Stimulated activated naive CD8-positive, alpha-beta T cell treated with anti-CD3 and anti-CD28 coated beads, Interleukin-15, Interleukin-2, amounts not matched to agents 100 ng/mL and 50 ng/mL, for 24 hours (primary cell): ENCODE measurements at regions not wholly inside any gene's neighbourhood (a gene's known extent, or its start where the extent isn't known, plus 50 kb on each side); places are given as distances from the start of the nearest gene placed in this dataset.

Experiments
- H3K27ac Mint-ChIP-seq: one replicate; pipeline ENCODE4 v1.8.0; 2021; ENCODE audit warnings: mild to moderate bottlenecking, mixed read lengths
- H3K27me3 Mint-ChIP-seq: one replicate; pipeline ENCODE4 v1.8.0; 2021; ENCODE audit warnings: mixed read lengths
- H3K36me3 Mint-ChIP-seq: one replicate; pipeline ENCODE4 v1.8.0; 2021; ENCODE audit warnings: low read depth, mixed read lengths
- H3K4me1 Mint-ChIP-seq: one replicate; pipeline ENCODE4 v1.8.0; 2021; ENCODE audit warnings: low read depth, mixed read lengths
- H3K4me3 Mint-ChIP-seq: one replicate; pipeline ENCODE4 v1.8.0; 2021; ENCODE audit warnings: mild to moderate bottlenecking, mixed read lengths
- H3K9me3 Mint-ChIP-seq: one replicate; pipeline ENCODE4 v1.8.0; 2021; ENCODE audit warnings: mixed read lengths

DNA sequence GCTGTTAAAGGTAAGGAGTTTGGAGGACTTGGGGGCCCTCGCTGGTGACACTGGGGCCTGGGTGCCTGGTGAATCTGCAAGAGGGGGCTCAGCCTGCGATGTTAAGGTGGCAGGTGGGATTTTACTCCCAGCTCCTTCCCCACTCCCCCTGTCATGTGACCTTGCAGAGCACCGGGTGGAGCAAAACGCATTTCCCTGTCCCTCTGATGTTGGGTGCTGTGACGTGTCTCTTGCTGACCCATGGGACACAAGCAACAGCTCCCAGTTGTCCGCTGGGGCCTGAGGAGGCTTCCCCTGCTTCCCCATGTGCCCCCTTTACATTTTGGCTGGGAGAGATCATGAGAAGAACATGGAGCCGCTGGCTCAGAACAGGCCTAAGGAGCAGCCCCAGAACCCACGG, 319.0 kb downstream of the MATN1 start:
- H3K4me3 Mint-ChIP-seq: no peak overlapping the region
- no peaks in the 10 kb centered on the region for H3K4me1 Mint-ChIP-seq
- H3K27ac Mint-ChIP-seq: no peak overlapping the region
- no peaks in the 10 kb centered on the region for H3K36me3 Mint-ChIP-seq
- peaks cover 6% of the 10 kb centered on the region for H3K27me3 Mint-ChIP-seq
- H3K9me3 Mint-ChIP-seq: no peaks in the 10 kb centered on the region

DNA sequence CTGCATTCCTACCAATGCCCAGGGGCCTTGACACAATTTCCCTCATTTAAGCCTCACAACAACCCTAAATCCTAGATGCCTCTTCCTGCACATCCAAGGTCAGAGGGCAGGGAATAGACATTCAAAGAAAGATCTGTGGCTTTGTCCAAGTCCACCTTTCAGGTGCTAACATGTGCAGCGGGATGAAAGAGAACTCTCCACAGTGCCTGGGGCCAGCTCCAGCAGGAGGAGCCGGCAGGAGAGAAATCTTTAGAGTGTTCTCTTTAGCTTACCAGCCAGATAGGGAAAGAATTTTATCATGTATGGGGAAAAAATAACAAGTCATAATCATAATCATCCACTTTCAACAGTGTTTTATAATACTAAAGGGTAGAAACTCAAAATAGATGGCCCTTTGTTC, 319.7 kb downstream of the MATN1 start:
- H3K27ac Mint-ChIP-seq: no peak overlapping the region
- H3K9me3 Mint-ChIP-seq: no peaks in the 10 kb centered on the region
- no peaks in the 10 kb centered on the region for H3K36me3 Mint-ChIP-seq
- H3K27me3 Mint-ChIP-seq: peaks cover 6% of the 10 kb centered on the region
- no peaks in the 10 kb centered on the region for H3K4me1 Mint-ChIP-seq
- no peak overlapping the region for H3K4me3 Mint-ChIP-seq

- Mint-ChIP-seq H3K36me3 (no peaks in the 10 kb centered on the region), H3K4me1 (no peaks in the 10 kb centered on the region), H3K27ac (no peak overlapping the region), H3K4me3 (no peak overlapping the region), H3K27me3 (peaks cover 6% of the 10 kb centered on the region), H3K9me3 (no peaks in the 10 kb centered on the region)
Measured at GRCh38 chr1:30403061-30403645, 320.2 kb downstream of the MATN1 start.

GRCh38 chr1:30402031-30402430, 321.4 kb downstream of the MATN1 start:
- Mint-ChIP-seq H3K27ac (no peak overlapping the region), H3K4me3 (no peak overlapping the region), H3K36me3 (no peaks in the 10 kb centered on the region), H3K4me1 (no peaks in the 10 kb centered on the region), H3K27me3 (peaks cover 6% of the 10 kb centered on the region), H3K9me3 (no peaks in the 10 kb centered on the region)

GRCh38 chr1:30400507-30400906, 322.9 kb downstream of the MATN1 start:
- no peak overlapping the region for H3K4me3 Mint-ChIP-seq
- no peak overlapping the region for H3K27ac Mint-ChIP-seq
- H3K36me3 Mint-ChIP-seq: no peaks in the 10 kb centered on the region
- peaks cover 6% of the 10 kb centered on the region for H3K27me3 Mint-ChIP-seq
- H3K9me3 Mint-ChIP-seq: no peaks in the 10 kb centered on the region
- no peaks in the 10 kb centered on the region for H3K4me1 Mint-ChIP-seq

DNA sequence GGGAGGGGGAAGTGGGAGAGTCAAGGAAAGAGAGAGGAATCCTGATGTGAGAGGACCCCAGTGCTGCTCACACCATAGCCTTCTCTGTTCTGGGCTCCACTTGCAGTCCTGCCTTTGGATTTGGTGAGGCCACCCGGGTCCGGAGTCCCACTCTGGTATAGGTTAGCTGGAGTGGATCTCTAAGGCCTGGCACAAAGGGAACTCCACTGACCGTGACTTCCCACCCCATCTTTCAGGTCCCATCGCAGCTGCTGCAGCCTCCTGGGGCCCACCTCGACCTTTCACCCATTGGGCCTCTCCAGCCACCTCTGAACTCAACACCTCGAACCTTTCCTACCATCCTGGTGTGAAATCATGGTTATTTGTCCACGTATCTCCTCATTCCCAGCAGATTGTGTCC, 324.4 kb downstream of the MATN1 start:
- no peaks in the 10 kb centered on the region for H3K36me3 Mint-ChIP-seq
- no peaks in the 10 kb centered on the region for H3K4me1 Mint-ChIP-seq
- no peak overlapping the region for H3K27ac Mint-ChIP-seq
- no peaks in the 10 kb centered on the region for H3K9me3 Mint-ChIP-seq
- no peak overlapping the region for H3K4me3 Mint-ChIP-seq
- H3K27me3 Mint-ChIP-seq: peaks cover 6% of the 10 kb centered on the region

DNA sequence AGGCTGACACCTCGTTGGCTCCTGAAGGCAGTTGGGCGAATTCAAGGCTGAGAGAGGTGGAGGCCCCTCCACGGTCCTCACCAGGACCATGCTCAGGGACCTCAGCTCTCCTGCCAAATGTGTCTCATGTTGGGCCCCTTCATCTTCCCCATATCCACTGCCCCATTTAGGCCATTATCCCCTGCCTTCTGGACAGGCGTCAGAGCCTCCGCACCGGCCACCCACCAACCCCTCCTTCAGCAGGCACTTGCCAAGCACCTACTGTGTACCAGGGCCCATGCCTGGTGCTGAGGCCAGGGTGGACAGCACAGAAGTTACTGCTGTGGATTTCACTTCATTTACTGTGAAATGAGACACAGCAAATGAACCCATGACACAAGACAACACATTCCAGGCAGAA, 325.8 kb downstream of the MATN1 start:
- Mint-ChIP-seq H3K27me3 (peaks cover 12% of the 10 kb centered on the region), H3K27ac (no peak overlapping the region), H3K9me3 (no peaks in the 10 kb centered on the region), H3K4me1 (no peaks in the 10 kb centered on the region), H3K4me3 (no peak overlapping the region), H3K36me3 (no peaks in the 10 kb centered on the region)

GRCh38 chr1:30395631-30396030, 327.8 kb downstream of the MATN1 start:
- H3K9me3 Mint-ChIP-seq: no peaks in the 10 kb centered on the region
- H3K4me3 Mint-ChIP-seq: no peak overlapping the region
- no peaks in the 10 kb centered on the region for H3K36me3 Mint-ChIP-seq
- H3K27ac Mint-ChIP-seq: no peak overlapping the region
- H3K27me3 Mint-ChIP-seq: peaks cover 24% of the 10 kb centered on the region
- H3K4me1 Mint-ChIP-seq: no peaks in the 10 kb centered on the region

GRCh38 chr1:30388386-30388785, 335.0 kb downstream of the MATN1 start:
- no peaks in the 10 kb centered on the region for H3K9me3 Mint-ChIP-seq
- peaks cover 33% of the 10 kb centered on the region for H3K27me3 Mint-ChIP-seq
- H3K4me3 Mint-ChIP-seq: no peak overlapping the region
- H3K4me1 Mint-ChIP-seq: no peaks in the 10 kb centered on the region
- no peak overlapping the region for H3K27ac Mint-ChIP-seq
- no peaks in the 10 kb centered on the region for H3K36me3 Mint-ChIP-seq

DNA sequence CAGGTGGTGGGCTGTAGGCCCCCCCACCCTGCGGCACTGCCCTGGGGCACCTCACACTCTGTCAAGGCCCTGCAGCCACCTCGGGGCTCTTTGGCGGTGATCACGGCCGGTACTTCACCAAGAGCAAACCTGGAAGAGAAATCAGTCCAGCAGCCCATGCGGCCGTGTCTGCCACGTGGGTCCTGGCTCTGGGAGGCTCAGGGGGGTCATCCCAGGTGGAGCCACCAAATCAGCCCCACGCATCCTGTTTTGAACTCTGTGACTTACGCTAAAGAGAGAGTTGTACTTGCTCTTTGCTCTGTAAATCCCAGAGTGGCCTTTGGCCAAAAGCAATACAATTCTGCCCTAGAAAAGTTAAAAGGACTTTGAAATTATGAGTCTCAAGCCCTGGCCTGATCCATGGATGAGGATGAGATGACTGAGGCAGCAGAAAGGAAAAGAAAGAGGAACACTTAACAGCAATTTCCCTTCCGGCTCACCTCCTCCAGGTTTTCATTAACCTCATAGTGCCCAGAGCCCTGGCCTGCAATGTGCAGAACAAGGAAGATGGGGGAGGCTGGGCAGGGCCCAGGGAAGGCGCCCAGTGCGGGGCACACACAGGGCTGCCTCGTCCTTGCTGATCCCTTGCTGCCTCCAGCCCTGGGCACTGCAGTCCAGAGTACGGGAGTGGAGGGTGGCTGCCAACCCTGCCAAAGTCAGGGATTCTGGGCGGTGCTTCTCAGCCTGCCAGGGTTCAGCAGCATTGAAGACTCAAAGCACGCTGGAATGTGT, 337.0 kb downstream of the MATN1 start:
- Mint-ChIP-seq H3K36me3 (no peaks in the 10 kb centered on the region), H3K27ac (no peak overlapping the region), H3K4me3 (no peak overlapping the region), H3K27me3 (peaks cover 24% of the 10 kb centered on the region), H3K4me1 (no peaks in the 10 kb centered on the region), H3K9me3 (no peaks in the 10 kb centered on the region)

- no peak overlapping the region for H3K27ac Mint-ChIP-seq
- H3K4me1 Mint-ChIP-seq: no peaks in the 10 kb centered on the region
- H3K9me3 Mint-ChIP-seq: no peaks in the 10 kb centered on the region
- peaks cover 20% of the 10 kb centered on the region for H3K27me3 Mint-ChIP-seq
- no peaks in the 10 kb centered on the region for H3K36me3 Mint-ChIP-seq
- no peak overlapping the region for H3K4me3 Mint-ChIP-seq
Measured at GRCh38 chr1:30385246-30385995, 338.0 kb downstream of the MATN1 start.

DNA sequence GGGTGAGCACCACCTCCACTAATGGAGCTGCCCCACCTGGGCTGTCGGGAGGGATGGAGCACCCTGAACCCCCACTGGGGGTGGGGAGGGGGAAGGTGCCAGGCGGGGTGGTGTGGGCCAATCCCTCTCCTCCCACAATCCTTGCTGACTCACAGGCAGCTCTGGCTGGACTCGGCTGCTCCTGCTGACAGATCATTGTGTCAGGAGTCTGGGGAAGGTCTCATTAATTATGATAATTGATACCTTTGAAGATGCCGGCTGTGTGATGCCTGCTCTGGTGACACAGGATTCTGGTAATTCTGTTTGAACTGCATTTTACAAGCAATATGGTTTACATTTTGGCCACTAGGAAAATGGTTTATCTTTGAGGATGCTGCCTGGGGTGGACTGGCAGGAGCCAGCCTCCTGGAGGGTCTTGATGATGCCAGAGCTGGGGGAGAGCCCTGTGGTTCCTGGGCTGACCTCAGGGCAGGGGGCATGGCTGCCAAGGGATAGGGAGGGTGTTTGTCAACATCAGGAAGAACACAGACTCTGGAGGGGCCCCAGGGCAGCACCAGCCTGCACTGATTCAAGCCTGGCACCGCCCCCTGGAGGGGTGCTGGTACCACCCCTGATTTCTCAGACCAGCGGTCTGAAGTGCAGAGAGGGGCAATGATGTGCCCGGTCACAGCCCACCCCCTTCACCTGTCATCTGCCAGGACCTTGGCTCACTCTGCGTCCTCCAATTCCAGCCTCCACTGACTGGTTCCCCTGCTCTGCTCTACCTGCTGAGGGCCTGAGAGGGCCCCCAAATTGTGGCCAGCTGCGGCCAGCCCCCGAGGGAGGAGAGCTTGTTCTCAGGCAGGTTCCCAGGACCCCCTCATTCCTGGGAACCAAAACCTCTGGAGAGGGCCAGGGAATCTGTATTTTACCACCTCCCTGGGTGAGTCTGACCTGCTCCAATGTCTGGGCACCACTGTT, 338.8 kb downstream of the MATN1 start:
- H3K4me3 Mint-ChIP-seq: no peak overlapping the region
- peaks cover 13% of the 10 kb centered on the region for H3K27me3 Mint-ChIP-seq
- H3K4me1 Mint-ChIP-seq: no peaks in the 10 kb centered on the region
- H3K9me3 Mint-ChIP-seq: no peaks in the 10 kb centered on the region
- H3K36me3 Mint-ChIP-seq: no peaks in the 10 kb centered on the region
- no peak overlapping the region for H3K27ac Mint-ChIP-seq

GRCh38 chr1:30383221-30383711, 340.1 kb downstream of the MATN1 start:
- Mint-ChIP-seq H3K27ac (no peak overlapping the region), H3K27me3 (peaks cover 7% of the 10 kb centered on the region), H3K4me3 (no peak overlapping the region), H3K4me1 (no peaks in the 10 kb centered on the region), H3K9me3 (no peaks in the 10 kb centered on the region), H3K36me3 (no peaks in the 10 kb centered on the region)

- Mint-ChIP-seq H3K9me3 (no peaks in the 10 kb centered on the region), H3K4me3 (no peak overlapping the region), H3K36me3 (no peaks in the 10 kb centered on the region), H3K27me3 (peaks cover 7% of the 10 kb centered on the region), H3K4me1 (no peaks in the 10 kb centered on the region), H3K27ac (no peak overlapping the region)
Measured at GRCh38 chr1:30382496-30382895, 340.9 kb downstream of the MATN1 start.
